ENCODE measurements at regions not wholly inside any gene's neighbourhood (a gene's known extent, or its start where the extent isn't known, plus 50 kb on each side); places are given as distances from the start of the nearest gene placed in this dataset.

DNA sequence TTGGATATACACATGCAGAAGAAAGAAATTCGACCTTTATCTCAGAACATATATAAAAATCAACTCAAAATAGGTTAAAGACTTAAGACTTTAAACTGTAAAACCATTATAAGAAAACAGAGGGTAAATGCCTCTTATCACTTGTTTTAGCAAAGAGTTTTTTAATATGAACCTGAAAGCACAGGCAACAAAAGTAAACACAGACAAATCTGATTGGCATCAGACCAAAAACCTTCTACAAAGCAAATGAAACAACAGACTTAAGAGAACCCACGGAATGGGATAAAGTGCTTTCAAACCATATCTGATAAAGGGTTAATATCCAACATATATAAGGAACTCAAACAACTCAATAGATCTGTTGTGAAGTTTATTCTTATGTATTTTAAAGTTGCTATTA is 309.9 kb upstream of the OPRM1 start:
- FAIRE-seq (no peak), ATAC-seq (no peak), DNase-seq (ENCODE audit: extremely low read depth in 1 of 4, low spot score in 3 of 4) (no peak)
- BruUV-seq (replicated peaks), result no TSS peak
- Histone ChIP-seq H3K36me3 (ENCODE audit: control insufficient read depth, insufficient read depth, low read length) (no peaks in the 10 kb centered on the region), H4K20me1 (replicated peaks; ENCODE audit: control insufficient read depth, insufficient read depth, low read length) (no peaks in the 10 kb centered on the region), H3K27me3 (ENCODE audit: control insufficient read depth in 2 of 2, insufficient read depth in 2 of 2, low read length in 2 of 2) (no peaks in the 10 kb centered on the region), H3K27ac (ENCODE audit: extremely low read depth, low read depth, low read length) (no peak overlapping the region), H3K9ac (ENCODE audit: insufficient read depth in 1 of 2, low read depth in 2 of 2, low read length in 2 of 2) (no peak overlapping the region), H3K4me3 (no peak overlapping the region), H3K79me2 (ENCODE audit: control insufficient read depth, insufficient read depth, low read length) (no peaks in the 10 kb centered on the region), H3K4me2 (ENCODE audit: insufficient read depth, low read length) (no peak overlapping the region), H3K9me1 (ENCODE audit: control insufficient read depth, insufficient read depth, low read length) (no peaks in the 10 kb centered on the region), H3K9me3 (replicated peaks; ENCODE audit: control insufficient read depth, insufficient read depth, low read depth, low read length) (no peaks in the 10 kb centered on the region), H3K4me1 (replicated peaks in 1 of 2; ENCODE audit: control insufficient read depth in 2 of 2, insufficient read depth in 2 of 2, low read length in 2 of 2) (no peaks in the 10 kb centered on the region), H2AFZ (ENCODE audit: low read depth, low read length) (no peak overlapping the region)
- CTCF ChIA-PET (ENCODE audit: low intra/inter-chr PET ratio), result no interaction called here
- intact Hi-C loops (cut with micrococcal nuclease), result no loop called here
- POLR2A ChIA-PET, result no interaction called here
- in situ Hi-C loops (cut with MboI), result no loop called here
- 0% methylated on average over 2 of the region's 2 CpGs for WGBS (ENCODE audit: insufficient coverage, low coverage, missing lambda C conversion rate)
- TF ChIP-seq, protein P1, sequence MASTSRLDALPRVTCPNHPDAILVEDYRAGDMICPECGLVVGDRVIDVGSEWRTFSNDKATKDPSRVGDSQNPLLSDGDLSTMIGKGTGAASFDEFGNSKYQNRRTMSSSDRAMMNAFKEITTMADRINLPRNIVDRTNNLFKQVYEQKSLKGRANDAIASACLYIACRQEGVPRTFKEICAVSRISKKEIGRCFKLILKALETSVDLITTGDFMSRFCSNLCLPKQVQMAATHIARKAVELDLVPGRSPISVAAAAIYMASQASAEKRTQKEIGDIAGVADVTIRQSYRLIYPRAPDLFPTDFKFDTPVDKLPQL (IDR thresholded peaks at IDR 0.05; ENCODE audit: extremely low read depth, insufficient read length), result no peak
- TF ChIP-seq NONO (IDR thresholded peaks at IDR 0.05; ENCODE audit: low read depth in 2 of 2, low read length in 1 of 2) (no peak), FOXP1 (CRISPR knock-in tag; IDR thresholded peaks at IDR 0.05) (no peak), ZNF655 (CRISPR knock-in tag; IDR thresholded peaks at IDR 0.05) (no peak), ELF4 (CRISPR knock-in tag; IDR thresholded peaks at IDR 0.05) (no peak), ZNF12 (CRISPR knock-in tag; IDR thresholded peaks at IDR 0.05) (no peak), GTF2A2 (tag; IDR thresholded peaks at IDR 0.05) (no peak), RBM14 (IDR thresholded peaks at IDR 0.05; ENCODE audit: borderline replicate concordance, insufficient read depth, low read depth, low read length) (no peak), MYC (IDR thresholded peaks at IDR 0.05; ENCODE audit: low read depth, low read length) (no peak), MYC (CRISPR knock-in tag; IDR thresholded peaks at IDR 0.05; ENCODE audit: borderline replicate concordance, low read depth) (no peak), ZNF239 (CRISPR knock-in tag; IDR thresholded peaks at IDR 0.05) (no peak), ARNT (IDR thresholded peaks at IDR 0.05) (no peak), ETV5 (CRISPR knock-in tag; IDR thresholded peaks at IDR 0.05; ENCODE audit: low read depth) (no peak), HMGXB4 (CRISPR knock-in tag; IDR thresholded peaks at IDR 0.05) (no peak), ZBTB26 (CRISPR knock-in tag; IDR thresholded peaks at IDR 0.05) (no peak), BHLHE40 (IDR thresholded peaks at IDR 0.05; ENCODE audit: low read length) (no peak), ZBTB17 (CRISPR knock-in tag; IDR thresholded peaks at IDR 0.05) (no peak), IRF2 (CRISPR knock-in tag; IDR thresholded peaks at IDR 0.05) (no peak)
- TF ChIP-seq, protein P2, sequence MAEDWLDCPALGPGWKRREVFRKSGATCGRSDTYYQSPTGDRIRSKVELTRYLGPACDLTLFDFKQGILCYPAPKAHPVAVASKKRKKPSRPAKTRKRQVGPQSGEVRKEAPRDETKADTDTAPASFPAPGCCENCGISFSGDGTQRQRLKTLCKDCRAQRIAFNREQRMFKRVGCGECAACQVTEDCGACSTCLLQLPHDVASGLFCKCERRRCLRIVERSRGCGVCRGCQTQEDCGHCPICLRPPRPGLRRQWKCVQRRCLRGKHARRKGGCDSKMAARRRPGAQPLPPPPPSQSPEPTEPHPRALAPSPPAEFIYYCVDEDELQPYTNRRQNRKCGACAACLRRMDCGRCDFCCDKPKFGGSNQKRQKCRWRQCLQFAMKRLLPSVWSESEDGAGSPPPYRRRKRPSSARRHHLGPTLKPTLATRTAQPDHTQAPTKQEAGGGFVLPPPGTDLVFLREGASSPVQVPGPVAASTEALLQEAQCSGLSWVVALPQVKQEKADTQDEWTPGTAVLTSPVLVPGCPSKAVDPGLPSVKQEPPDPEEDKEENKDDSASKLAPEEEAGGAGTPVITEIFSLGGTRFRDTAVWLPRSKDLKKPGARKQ (CRISPR knock-in tag; IDR thresholded peaks at IDR 0.05), result no peak
